PC-3 (cell line): ENCODE measurements at regions not wholly inside any gene's neighbourhood (a gene's known extent, or its start where the extent isn't known, plus 50 kb on each side); places are given as distances from the start of the nearest gene placed in this dataset.

Experiments
- CTCF ChIP-seq: fragments of 300-600 bp; sonication (generic); conservative IDR thresholded peaks from 2 replicates; pipeline ENCODE4 v1.5.1; 2017; ENCODE audit warnings: antibody characterized with exemption, low read depth, mild to moderate bottlenecking, low read length
- EZH2 ChIP-seq: fragments of 300-600 bp; sonication (generic); IDR thresholded peaks from one replicate; pipeline ENCODE4 v1.6.1; 2017; ENCODE audit warnings: antibody characterized with exemption, mild to moderate bottlenecking, low read length; ENCODE audit not compliant: unreplicated experiment
- EZH2phosphoT487 ChIP-seq: fragments of 300-600 bp; sonication (generic); IDR thresholded peaks from 2 replicates; pipeline ENCODE4 v1.6.1; 2018; ENCODE audit warnings: mild to moderate bottlenecking, antibody characterized with exemption, low read length, borderline replicate concordance

DNA sequence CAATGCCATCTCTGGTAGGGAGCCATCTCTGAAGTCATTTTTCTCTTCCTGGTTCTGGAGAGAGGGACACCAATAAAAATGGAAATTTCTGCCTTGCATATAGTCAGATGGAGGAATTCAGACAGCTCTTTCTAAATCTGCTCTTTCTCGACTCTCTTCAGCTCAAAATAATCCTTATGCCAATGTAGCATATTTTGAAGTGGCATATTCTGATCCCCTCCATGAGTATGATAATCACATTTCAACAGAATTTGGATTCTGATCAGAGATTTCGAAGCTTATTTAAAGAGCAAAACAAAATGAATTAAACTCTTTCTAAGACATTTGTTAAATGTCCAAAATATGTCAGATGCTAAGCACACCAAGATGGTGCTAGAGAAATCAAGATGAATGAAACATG lies 267.1 kb upstream of the BTBD3 start:
- no peak for TF ChIP-seq CTCF
- no peak for TF ChIP-seq EZH2
- no peak for TF ChIP-seq EZH2phosphoT487
